GM21423 (cell line): ENCODE measurements at regions not wholly inside any gene's neighbourhood (a gene's known extent, or its start where the extent isn't known, plus 50 kb on each side); places are given as distances from the start of the nearest gene placed in this dataset.
"Not testable (repeated sequence)": the region's sequence is repeated elsewhere in the genome, so short reads cannot be mapped to it uniquely, and the experiment has no call there.

Experiments
- ATAC-seq: cut with Tn5 transposase; IDR thresholded peaks from one replicate; pipeline ENCODE4 v1.9.1; 2021; ENCODE audit warnings: mild to moderate bottlenecking, moderate library complexity; ENCODE audit not compliant: unreplicated experiment

- ATAC-seq: no peak
Observed at GRCh38 chr4:186954956-186955355, 231.3 kb upstream of the FAT1 start.

GRCh38 chr4:186957952-186958555 lies 234.4 kb upstream of the FAT1 start:
- ATAC-seq: no peak

GRCh38 chr4:186958726-186959350 lies 235.2 kb upstream of the FAT1 start:
- no peak for ATAC-seq

- ATAC-seq: no peak
Observed at GRCh38 chr4:186979961-186980745, 256.5 kb upstream of the FAT1 start.

GRCh38 chr4:186981161-186981560 lies 257.5 kb upstream of the FAT1 start:
- ATAC-seq: no peak

GRCh38 chr4:186982160-186982559 lies 258.5 kb upstream of the FAT1 start:
- no peak for ATAC-seq

GRCh38 chr4:186984105-186984644 lies 260.5 kb upstream of the FAT1 start:
- ATAC-seq: no peak

GRCh38 chr4:186999686-187000085 lies 276.0 kb upstream of the FAT1 start:
- no peak for ATAC-seq

GRCh38 chr4:187000281-187000680 lies 276.6 kb upstream of the FAT1 start:
- ATAC-seq: no peak

- ATAC-seq: not testable (repeated sequence)
Observed at GRCh38 chr4:187002133-187002532, 278.5 kb upstream of the FAT1 start.

GRCh38 chr4:187004628-187005027 lies 281.0 kb upstream of the FAT1 start:
- no peak for ATAC-seq

GRCh38 chr4:187006189-187006618 lies 282.5 kb upstream of the FAT1 start:
- ATAC-seq: no peak

GRCh38 chr4:187010052-187010451 lies 286.4 kb upstream of the FAT1 start:
- ATAC-seq: no peak

GRCh38 chr4:187016101-187016500 lies 292.4 kb upstream of the FAT1 start:
- no peak for ATAC-seq

GRCh38 chr4:187017147-187017546 lies 293.5 kb upstream of the FAT1 start:
- no peak for ATAC-seq

- ATAC-seq: no peak
Observed at GRCh38 chr4:187019896-187020295, 296.2 kb upstream of the FAT1 start.

- no peak for ATAC-seq
Observed at GRCh38 chr4:187020676-187021075, 297.0 kb upstream of the FAT1 start.

GRCh38 chr4:187021436-187022205 lies 298.0 kb upstream of the FAT1 start:
- no peak for ATAC-seq

- no peak for ATAC-seq
Observed at GRCh38 chr4:187027272-187027671, 303.6 kb upstream of the FAT1 start.

GRCh38 chr4:187042251-187042650 lies 318.6 kb upstream of the FAT1 start:
- no peak for ATAC-seq

- ATAC-seq: no peak
Observed at GRCh38 chr4:187046471-187046870, 322.8 kb upstream of the FAT1 start.
